MM.1S (cell line): ENCODE measurements at regions not wholly inside any gene's neighbourhood (a gene's known extent, or its start where the extent isn't known, plus 50 kb on each side); places are given as distances from the start of the nearest gene placed in this dataset.

ENCODE experiments used
- EZH2 ChIP-seq: fragments of 300-600 bp; sonication (generic); optimal IDR thresholded peaks from 2 replicates; pipeline ENCODE3; 2017; ENCODE audit warnings: low read depth, mild to moderate bottlenecking, antibody characterized with exemption, low read length, mixed read lengths
- TF ChIP-seq, protein P1 (sequence below): fragments of 300-600 bp; sonication (generic); IDR thresholded peaks from 2 replicates; pipeline ENCODE4 v1.5.1; 2016; ENCODE audit warnings: antibody characterized with exemption, low read length, mixed read lengths

- TF ChIP-seq, protein P1, sequence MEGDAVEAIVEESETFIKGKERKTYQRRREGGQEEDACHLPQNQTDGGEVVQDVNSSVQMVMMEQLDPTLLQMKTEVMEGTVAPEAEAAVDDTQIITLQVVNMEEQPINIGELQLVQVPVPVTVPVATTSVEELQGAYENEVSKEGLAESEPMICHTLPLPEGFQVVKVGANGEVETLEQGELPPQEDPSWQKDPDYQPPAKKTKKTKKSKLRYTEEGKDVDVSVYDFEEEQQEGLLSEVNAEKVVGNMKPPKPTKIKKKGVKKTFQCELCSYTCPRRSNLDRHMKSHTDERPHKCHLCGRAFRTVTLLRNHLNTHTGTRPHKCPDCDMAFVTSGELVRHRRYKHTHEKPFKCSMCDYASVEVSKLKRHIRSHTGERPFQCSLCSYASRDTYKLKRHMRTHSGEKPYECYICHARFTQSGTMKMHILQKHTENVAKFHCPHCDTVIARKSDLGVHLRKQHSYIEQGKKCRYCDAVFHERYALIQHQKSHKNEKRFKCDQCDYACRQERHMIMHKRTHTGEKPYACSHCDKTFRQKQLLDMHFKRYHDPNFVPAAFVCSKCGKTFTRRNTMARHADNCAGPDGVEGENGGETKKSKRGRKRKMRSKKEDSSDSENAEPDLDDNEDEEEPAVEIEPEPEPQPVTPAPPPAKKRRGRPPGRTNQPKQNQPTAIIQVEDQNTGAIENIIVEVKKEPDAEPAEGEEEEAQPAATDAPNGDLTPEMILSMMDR, result no peak
- TF ChIP-seq EZH2, result no peak
These were observed 1100.9 kb upstream of the CDH6 start for GRCh38 chr5:30092548-30092947.
